ENCODE measurements at regions not wholly inside any gene's neighbourhood (a gene's known extent, or its start where the extent isn't known, plus 50 kb on each side); places are given as distances from the start of the nearest gene placed in this dataset.
"Not testable (repeated sequence)": the region's sequence is repeated elsewhere in the genome, so short reads cannot be mapped to it uniquely, and the experiment has no call there.

- DNase-seq: not testable (repeated sequence)
Observed at GRCh38 chr6:3672339-3672738, 79.2 kb downstream of the PXDC1 start.

DNA sequence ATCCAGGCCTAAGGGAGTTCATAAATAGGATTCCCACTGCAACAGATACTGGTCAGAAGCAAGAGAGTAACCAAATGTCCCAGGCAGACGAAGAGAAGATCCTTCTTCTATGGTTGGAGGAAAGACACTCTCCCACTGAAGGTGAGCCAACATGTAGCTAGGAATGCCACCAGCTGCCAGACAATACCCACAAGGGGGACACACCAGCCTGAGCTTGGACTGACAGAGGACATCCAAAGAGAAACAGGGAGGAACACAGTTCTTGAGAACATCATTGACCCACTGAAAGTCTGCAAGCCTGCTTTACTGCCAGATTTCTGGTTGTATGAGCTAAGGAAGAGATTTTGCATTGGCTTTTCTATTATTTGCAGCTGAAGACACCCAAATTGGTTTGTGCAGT lies 80.1 kb downstream of the PXDC1 start:
- DNase-seq: no peak

DNA sequence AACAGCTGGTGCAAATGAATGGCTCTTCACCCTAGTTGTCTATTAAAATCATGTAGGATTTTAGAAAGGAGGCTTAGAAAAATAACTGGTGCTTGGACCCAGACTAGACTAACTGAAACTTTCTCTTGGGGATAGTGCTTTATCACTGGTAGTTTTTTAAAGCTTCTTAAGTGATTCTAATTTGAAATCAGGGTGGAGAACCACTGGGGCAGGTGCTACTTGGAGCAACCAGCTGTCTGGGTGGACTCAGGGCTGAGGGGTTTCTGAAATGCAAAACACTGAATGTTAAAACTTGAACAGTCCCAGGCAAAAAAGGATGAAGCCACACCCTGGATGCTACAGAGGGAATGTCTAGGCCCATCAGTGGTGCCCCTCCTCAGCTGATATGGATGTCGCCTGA lies 81.2 kb downstream of the PXDC1 start:
- DNase-seq: no peak

DNA sequence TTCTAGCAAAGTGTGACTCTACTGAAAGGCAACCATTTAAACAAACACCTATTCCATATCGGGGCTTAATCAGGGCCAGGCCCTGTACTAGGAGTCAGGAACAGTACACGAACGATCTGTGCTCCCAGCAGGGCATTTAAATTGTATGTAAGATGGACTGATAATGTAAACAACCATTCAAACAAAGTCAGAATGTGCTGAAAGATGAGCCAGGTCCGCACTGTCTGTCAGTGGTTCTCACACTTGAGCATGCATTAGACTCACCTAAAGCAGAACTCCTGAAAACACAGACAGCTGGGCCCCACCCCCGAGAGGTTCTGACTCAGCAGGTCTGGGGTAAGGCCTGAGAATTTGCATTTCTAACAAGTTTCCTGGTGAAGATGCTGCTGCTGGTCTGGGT lies 81.6 kb downstream of the PXDC1 start:
- no peak for DNase-seq

DNA sequence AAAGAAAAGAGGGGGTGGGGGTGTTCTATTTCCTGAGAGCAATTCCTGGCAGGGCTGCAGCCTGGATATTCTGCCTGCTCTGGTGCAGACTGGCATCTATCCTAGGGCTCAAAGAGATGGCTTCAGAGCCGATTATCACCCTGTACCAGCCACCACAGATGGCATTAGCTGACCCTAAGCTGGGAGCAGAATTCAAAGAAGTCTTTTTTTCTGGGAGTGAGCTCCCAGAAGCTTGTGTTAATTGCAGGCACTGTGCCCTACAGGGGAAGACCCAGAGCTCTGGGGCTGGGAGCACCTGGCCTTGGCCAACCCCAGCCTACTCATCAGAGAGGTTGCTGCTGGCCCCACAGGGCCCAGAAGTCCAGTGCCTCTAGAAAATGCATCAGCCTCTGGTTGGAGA lies 85.9 kb downstream of the PXDC1 start:
- no peak for DNase-seq

GRCh38 chr6:3664625-3665041 lies 86.9 kb downstream of the PXDC1 start:
- no peak for DNase-seq

- no peak for DNase-seq
Observed at GRCh38 chr6:3663811-3664210, 87.7 kb downstream of the PXDC1 start.

GRCh38 chr6:3663081-3663480 lies 88.4 kb downstream of the PXDC1 start:
- no peak for DNase-seq

DNA sequence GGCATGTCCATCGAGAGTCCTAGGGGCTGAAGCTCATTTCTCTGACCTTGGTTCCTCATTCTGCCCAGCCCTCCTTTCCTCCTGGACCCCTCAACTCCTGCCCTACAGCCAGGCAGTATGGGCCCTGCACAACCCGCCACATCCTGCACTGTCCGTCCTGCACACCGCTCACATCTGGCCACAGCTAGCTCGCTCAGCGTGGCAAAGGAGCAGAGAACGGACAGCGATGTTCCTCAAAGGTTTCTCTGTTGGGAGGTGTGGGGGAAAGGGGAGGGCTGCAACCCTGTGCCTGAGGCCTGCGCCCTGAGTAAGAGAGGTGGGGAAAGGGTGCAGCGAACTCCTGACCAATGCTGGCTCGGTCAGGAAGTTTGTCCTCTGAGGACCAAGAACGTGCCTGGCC lies 90.1 kb downstream of the PXDC1 start:
- DNase-seq: no peak

DNA sequence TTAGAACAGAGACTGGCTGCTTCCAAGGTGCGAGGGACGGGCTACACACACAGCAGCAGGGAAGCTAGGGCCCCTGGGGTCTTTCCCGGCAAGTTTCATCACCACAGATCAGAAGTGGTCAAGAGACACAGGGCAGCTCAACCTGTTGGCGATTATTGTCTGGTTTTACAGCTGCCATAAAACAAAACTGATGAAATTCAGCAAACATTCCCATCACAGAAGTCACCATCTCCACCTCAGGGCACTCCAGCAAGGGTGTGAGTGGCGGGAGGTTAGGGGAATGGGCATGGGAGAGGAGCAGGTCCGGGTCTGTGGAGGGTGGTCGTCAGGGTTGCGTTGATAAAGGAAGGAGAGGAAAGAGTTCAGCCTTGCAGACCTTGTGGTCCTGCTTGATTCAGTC lies 91.0 kb downstream of the PXDC1 start:
- no peak for DNase-seq

DNA sequence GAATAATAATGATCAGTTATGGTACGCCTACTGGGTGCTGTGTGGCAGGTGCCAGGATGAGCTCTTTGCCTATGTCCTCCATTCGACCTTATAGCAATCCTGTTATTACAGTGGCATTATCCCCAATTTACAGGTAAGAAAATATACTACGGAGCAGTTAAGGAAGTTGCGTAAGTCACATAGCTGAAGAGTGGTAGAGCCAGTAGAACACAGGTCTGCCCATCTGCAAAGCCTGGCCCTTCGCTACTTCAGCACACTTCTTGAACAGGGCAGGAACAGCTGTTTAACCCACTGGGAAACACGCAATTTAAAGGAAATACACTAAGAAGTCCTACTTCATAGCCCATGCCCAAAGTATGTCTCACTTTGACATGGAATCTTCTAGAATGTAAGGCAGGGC lies 91.8 kb downstream of the PXDC1 start:
- no peak for DNase-seq

DNA sequence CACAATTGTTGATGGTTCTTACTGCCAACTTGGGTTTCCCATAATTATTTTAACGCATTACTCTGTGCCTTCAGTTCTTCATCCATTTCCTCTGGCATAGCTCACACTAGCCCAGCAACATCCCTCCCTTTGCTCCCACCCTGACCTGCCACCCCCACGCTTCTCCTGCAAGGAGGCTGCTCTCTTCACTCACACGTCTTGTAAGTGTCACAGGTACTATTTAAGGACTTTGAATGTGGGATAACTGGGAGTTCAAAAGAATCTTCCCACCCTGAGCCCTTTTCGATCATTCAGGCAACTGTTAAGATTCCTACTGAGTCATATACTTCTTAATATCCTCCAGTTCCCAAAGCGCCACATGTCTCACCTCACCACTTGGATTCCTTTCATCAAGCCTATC lies 95.4 kb downstream of the PXDC1 start:
- no peak for DNase-seq

GRCh38 chr6:3654898-3655297 lies 96.6 kb downstream of the PXDC1 start:
- no peak for DNase-seq

DNA sequence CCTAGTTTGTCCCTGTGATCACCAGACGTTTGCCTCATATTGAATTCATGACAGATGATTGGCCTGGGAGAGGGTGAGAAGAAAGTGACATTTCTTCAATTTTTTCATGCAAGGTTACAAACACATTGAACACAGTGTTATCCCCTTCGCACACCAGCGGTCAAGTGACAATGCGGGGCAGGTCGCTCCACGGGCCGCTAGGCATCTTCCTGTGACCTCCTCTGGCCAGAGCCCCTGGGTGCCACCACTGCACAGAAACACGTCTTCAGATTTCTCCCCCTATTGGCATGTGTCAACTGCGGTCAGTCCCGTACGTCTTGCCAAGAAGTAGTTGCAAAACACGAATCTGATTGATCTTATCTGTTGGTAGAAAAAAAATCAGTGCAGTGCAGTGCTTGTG lies 97.1 kb downstream of the PXDC1 start:
- DNase-seq: no peak

DNA sequence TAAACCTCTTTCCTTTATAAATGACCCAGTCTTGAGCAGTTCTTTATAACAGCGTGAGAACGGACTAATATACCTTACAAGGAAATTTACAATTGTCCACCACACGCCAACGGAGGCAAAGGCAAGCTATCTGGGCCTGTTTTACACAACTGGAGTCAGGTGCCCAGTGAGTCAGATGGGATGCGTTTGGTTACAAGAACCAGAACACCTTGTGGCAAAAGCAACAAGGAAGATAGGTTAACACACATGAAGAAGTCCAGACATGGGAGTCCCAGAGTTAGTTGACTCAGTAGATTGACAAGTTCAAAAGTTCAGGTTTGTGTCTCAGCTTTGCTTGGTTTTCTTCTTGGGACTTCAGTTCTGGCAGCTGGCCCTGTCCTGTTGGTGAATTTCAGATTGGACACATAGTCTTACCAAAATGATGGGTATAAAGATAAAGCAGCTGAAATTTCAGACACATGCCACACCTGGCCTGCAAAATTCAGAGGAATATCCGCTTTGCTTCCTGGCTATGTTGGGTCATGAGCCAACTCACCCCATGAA lies 97.9 kb downstream of the PXDC1 start:
- DNase-seq: no peak

DNA sequence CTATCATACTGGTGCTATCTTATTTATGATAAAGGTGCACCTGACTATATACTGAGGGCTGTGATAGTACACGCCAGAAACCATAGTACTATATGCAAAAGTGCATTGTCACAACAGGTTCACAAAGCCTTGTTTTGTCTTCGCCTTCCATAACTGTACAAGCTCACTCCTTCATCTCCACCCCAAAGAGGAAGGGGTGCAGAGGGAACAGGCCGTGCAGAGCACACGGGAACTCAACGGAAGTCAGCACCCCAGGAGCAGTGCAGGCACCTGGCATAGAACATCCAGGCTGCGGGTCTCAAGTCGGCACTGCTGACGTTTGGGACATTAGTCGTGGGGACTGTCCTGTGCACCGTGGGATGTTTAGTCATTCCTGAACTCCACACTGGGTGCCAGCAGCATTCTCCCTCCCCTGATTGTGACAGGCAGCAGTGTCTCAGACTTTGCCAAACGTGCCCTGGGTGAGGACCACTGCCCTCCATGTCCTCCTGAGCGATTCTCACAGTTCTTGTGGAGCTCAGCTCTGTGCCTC lies 99.7 kb downstream of the PXDC1 start:
- DNase-seq: no peak

DNA sequence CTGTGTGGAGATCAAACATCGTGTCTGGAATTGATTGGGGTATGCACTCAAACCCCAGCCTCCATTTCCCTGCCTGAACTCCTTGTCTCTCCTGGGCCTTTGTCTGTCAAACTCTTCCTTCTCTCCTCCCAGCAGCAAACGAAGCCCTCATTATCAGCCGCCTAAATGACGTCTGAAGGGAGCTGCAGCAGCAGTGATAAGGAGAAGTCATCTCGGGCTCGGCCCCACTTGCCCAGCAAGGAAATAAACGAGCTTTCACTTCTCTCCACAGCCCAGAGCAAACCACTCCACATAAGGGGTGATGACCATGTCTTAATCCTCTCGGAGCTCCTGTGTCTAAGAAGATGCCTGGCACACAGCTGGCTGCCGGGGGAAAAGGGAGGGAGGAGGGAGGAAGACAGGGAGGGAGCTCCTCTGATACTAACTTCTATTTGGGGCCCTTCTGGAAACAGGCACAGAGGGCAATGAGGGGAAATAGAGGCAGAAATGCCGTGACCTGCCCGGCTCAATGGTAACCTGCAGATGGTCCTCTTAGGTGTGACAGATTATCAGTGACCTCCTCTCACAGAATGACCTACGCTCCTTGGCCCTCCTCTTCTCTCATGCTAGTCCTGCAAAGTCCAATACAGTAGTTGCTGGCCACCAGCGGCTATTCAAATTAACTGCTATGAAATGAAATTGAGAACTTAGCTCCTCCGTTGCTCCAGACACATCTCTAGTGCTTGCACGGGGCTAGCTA lies 100.4 kb downstream of the PXDC1 start:
- no peak for DNase-seq

DNA sequence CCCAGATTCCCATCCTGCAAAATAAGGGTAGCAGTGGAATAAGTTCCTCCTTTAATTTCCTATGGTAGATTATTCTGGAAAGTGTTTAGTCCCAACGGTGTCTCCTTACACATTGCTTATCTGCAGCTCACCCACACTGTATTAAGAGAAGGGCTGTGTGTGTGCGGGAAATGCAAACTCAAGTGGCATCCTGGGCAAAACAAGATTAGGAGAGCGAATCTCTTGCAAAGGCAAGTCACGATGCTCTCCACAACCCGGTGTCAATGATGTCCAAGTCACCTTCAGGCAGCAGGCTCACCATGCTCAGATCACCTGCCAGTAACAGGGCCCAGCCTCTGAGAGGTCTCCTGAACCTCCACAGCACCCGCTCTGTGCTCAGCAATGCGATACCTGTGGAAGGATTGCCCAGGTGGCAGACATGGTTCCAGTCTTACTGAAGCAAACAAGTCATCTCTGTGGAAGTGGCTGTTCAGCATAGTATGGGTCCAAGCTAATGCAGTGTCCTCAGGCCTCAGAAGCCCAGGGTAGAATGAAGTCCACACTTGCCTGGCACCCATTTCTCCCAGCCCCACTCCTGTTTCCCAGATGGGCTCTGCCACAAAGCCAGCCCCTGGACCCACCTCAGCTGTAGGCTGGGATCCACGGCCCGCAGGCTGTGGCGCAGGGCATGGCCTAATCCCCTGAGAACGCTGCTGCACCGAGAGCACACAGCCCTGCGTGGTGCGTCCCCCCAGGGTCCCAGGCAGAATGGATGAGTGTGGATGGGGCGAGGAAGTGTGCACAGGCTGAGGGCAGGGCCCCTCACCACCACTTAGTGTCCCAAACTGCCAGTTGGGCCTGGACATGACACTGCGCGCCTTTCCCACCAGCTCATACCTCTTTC lies 101.2 kb downstream of the PXDC1 start:
- no peak for DNase-seq

GRCh38 chr6:3648724-3649123 lies 102.8 kb downstream of the PXDC1 start:
- no peak for DNase-seq

GRCh38 chr6:3646616-3647362 lies 104.7 kb downstream of the PXDC1 start:
- no peak for DNase-seq

GRCh38 chr6:3644739-3645012 lies 106.8 kb downstream of the PXDC1 start:
- no peak for DNase-seq

GRCh38 chr6:3643921-3644738 lies 107.4 kb downstream of the PXDC1 start:
- DNase-seq: no peak

Data from EL (cell line).